Astrocyte (in vitro differentiated cells and primary cell): ENCODE measurements at regions not wholly inside any gene's neighbourhood (a gene's known extent, or its start where the extent isn't known, plus 50 kb on each side); places are given as distances from the start of the nearest gene placed in this dataset.

Experiments used
- DNase-seq: peaks from one replicate; pipeline ENCODE4 v3.0.0-alpha.2; 2010; ENCODE audit warnings: low read depth
- FAIRE-seq: peaks from 2 replicates; lab custom pipeline; 2011; peaks lifted over from hg19 to GRCh38; lab: Jason Lieb, UNC
- H2AFZ ChIP-seq: 2 replicates; pipeline ENCODE4 v1.6.0; 2012; ENCODE audit warnings: low read depth, low read length, inconsistent platforms
- H3K27ac ChIP-seq: 2 replicates; pipeline ENCODE4 v1.5.1; 2011; ENCODE audit warnings: low read depth, low read length, inconsistent platforms
- H3K27me3 ChIP-seq: 2 replicates; pipeline ENCODE4 v1.6.0; 2011; ENCODE audit warnings: low read length, inconsistent platforms; ENCODE audit not compliant: insufficient read depth
- H3K36me3 ChIP-seq: 2 replicates; pipeline ENCODE4 v1.5.1; 2011; ENCODE audit warnings: low read length, inconsistent platforms; ENCODE audit not compliant: insufficient read depth
- H3K4me1 ChIP-seq: 2 replicates; pipeline ENCODE4 v1.5.1; 2011; ENCODE audit warnings: low read length, inconsistent platforms; ENCODE audit not compliant: insufficient read depth
- H3K4me2 ChIP-seq: 2 replicates; pipeline ENCODE4 v1.6.0; 2012; ENCODE audit warnings: low read length, inconsistent platforms
- H3K4me3 ChIP-seq: 2 replicates; pipeline ENCODE4 v1.5.1; 2011; ENCODE audit warnings: low read depth, mild to moderate bottlenecking, low read length, inconsistent platforms; ENCODE audit not compliant: insufficient read depth
- H3K79me2 ChIP-seq: 2 replicates; pipeline ENCODE4 v1.6.0; 2012; ENCODE audit warnings: mild to moderate bottlenecking, low read length, inconsistent platforms; ENCODE audit not compliant: insufficient read depth
- H3K9ac ChIP-seq: 2 replicates; pipeline ENCODE4 v1.6.0; 2012; ENCODE audit warnings: mild to moderate bottlenecking, low read length, inconsistent platforms
- H3K9me3 ChIP-seq: 2 replicates; pipeline ENCODE4 v1.5.1; 2012; ENCODE audit warnings: low read depth, mild to moderate bottlenecking, low read length, inconsistent platforms; ENCODE audit not compliant: insufficient read depth
- H4K20me1 ChIP-seq: 2 replicates; pipeline ENCODE4 v1.6.0; 2012; ENCODE audit warnings: low read length, inconsistent platforms; ENCODE audit not compliant: insufficient read depth
- H3K27ac Mint-ChIP-seq: one replicate; pipeline ENCODE4 v1.8.0; 2021; ENCODE audit warnings: mild to moderate bottlenecking, mixed read lengths; ENCODE audit not compliant: unreplicated experiment
- H3K27me3 Mint-ChIP-seq: one replicate; pipeline ENCODE4 v1.8.0; 2021; ENCODE audit warnings: low read depth, mixed read lengths; ENCODE audit not compliant: unreplicated experiment
- H3K36me3 Mint-ChIP-seq: one replicate; pipeline ENCODE4 v1.8.0; 2021; ENCODE audit warnings: low read depth, mixed read lengths; ENCODE audit not compliant: unreplicated experiment
- H3K4me1 Mint-ChIP-seq: one replicate; pipeline ENCODE4 v1.8.0; 2021; ENCODE audit warnings: low read depth, mixed read lengths; ENCODE audit not compliant: unreplicated experiment
- H3K4me3 Mint-ChIP-seq: one replicate; pipeline ENCODE4 v1.8.0; 2021; ENCODE audit warnings: mild to moderate bottlenecking, moderate library complexity, mixed read lengths; ENCODE audit not compliant: unreplicated experiment
- H3K9me3 Mint-ChIP-seq: one replicate; pipeline ENCODE4 v1.8.0; 2021; ENCODE audit warnings: mild to moderate bottlenecking, mixed read lengths; ENCODE audit not compliant: unreplicated experiment
- EZH2 ChIP-seq: IDR thresholded peaks from 2 replicates; pipeline ENCODE4 v1.6.1; 2012; ENCODE audit warnings: mild to moderate bottlenecking, low read length, inconsistent platforms; ENCODE audit not compliant: insufficient read depth
- TF ChIP-seq, protein P1 (sequence below): IDR thresholded peaks from 2 replicates; pipeline ENCODE4 v1.5.1; 2011; ENCODE audit warnings: low read depth, mild to moderate bottlenecking, inconsistent platforms, low read length, moderate library complexity; ENCODE audit not compliant: insufficient read depth

DNA sequence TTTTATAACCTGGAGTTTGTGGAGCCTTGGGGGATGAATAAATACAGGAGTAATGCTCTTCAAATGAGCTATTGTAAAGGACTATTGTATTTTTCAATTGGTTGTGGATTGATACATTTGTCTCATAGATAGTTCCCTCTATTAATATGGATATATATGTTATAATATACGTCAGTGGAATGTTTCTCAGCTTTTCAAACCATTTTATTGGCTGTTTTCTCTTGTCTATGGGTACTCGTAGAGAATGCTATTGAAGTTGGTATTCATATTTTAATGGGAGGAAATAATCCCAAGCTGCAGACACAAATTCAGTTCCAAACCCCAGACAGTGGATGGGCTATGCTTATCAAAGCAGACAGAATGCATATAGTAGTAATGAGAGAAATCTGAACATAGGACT lies 181.8 kb upstream of the DAB2 start:
- no peak overlapping the region for H3K27ac Mint-ChIP-seq
- no peaks in the 10 kb centered on the region for H3K4me1 Mint-ChIP-seq
- no peak overlapping the region for H2AFZ ChIP-seq
- H3K36me3 ChIP-seq: no peaks in the 10 kb centered on the region
- no peaks in the 10 kb centered on the region for H3K36me3 Mint-ChIP-seq
- H3K9me3 Mint-ChIP-seq: no peaks in the 10 kb centered on the region
- no peak overlapping the region for H3K4me3 ChIP-seq
- H4K20me1 ChIP-seq: no peaks in the 10 kb centered on the region
- no peaks in the 10 kb centered on the region for H3K9me3 ChIP-seq
- H3K4me3 Mint-ChIP-seq: no peak overlapping the region
- H3K27me3 ChIP-seq: no peaks in the 10 kb centered on the region
- no peak for TF ChIP-seq EZH2
- TF ChIP-seq, protein P1, sequence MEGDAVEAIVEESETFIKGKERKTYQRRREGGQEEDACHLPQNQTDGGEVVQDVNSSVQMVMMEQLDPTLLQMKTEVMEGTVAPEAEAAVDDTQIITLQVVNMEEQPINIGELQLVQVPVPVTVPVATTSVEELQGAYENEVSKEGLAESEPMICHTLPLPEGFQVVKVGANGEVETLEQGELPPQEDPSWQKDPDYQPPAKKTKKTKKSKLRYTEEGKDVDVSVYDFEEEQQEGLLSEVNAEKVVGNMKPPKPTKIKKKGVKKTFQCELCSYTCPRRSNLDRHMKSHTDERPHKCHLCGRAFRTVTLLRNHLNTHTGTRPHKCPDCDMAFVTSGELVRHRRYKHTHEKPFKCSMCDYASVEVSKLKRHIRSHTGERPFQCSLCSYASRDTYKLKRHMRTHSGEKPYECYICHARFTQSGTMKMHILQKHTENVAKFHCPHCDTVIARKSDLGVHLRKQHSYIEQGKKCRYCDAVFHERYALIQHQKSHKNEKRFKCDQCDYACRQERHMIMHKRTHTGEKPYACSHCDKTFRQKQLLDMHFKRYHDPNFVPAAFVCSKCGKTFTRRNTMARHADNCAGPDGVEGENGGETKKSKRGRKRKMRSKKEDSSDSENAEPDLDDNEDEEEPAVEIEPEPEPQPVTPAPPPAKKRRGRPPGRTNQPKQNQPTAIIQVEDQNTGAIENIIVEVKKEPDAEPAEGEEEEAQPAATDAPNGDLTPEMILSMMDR: no peak
- FAIRE-seq (no peak), DNase-seq (no peak)
- H3K4me2 ChIP-seq: no peak overlapping the region
- H3K79me2 ChIP-seq: no peaks in the 10 kb centered on the region
- no peaks in the 10 kb centered on the region for H3K4me1 ChIP-seq
- H3K27ac ChIP-seq: no peak overlapping the region
- H3K27me3 Mint-ChIP-seq: no peaks in the 10 kb centered on the region
- no peak overlapping the region for H3K9ac ChIP-seq

DNA sequence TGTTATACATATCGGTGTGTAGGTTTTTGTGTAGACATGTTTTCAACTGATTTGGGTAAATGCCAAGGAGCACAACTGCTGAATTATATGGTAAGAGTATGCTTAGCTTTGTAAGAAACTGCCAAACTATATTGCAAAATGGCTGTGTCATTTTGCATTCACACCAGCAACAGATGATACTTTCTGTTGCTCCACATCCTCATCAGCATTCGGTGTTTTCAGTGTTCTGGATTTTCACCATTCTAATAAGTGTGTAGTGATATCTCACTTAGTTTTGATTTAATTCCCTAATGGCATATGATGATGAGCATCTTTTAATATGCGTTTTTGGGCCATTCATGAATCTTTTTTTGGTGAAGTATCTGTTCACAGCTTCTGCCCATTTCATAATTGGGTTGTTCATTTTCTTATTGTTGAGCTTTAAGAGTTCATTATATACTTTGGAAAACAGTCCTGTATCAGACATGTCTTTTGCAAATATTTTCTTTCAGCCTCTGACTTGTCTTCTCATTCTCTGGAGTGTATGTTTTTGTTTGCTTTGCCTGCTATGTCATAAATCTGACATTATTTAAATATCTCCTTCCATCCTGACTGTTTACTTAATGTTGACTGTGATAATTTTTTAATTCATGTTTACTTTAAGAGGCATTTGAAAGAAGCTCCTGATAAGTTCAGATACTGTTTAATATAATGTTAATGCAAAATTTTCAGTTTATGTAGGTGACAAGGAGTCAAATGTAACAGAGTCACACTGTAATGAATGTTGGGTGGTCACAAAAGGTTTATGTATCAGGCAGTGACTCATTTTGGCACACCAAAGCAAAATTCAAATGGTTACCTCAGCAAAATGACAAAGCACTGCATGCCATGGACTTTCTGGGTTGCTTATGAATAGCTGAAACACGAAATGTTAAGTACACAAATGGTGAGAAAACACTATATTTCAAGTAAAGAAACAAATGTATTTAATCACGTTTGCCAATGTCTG lies 181.1 kb upstream of the DAB2 start:
- Histone ChIP-seq H3K27ac (no peak overlapping the region), H3K4me1 (no peaks in the 10 kb centered on the region), H2AFZ (no peak overlapping the region), H3K27me3 (no peaks in the 10 kb centered on the region), H3K79me2 (no peaks in the 10 kb centered on the region), H3K4me3 (no peak overlapping the region), H3K9ac (no peak overlapping the region), H3K4me2 (no peak overlapping the region), H3K36me3 (no peaks in the 10 kb centered on the region), H3K9me3 (no peaks in the 10 kb centered on the region), H4K20me1 (no peaks in the 10 kb centered on the region)
- Mint-ChIP-seq H3K27ac (no peak overlapping the region), H3K36me3 (no peaks in the 10 kb centered on the region), H3K4me3 (no peak overlapping the region), H3K4me1 (no peaks in the 10 kb centered on the region), H3K9me3 (no peaks in the 10 kb centered on the region), H3K27me3 (no peaks in the 10 kb centered on the region)
- FAIRE-seq: no peak
- DNase-seq: peak; percentile 24
- TF ChIP-seq EZH2: no peak
- TF ChIP-seq, protein P1: no peak

- Histone ChIP-seq H3K27me3 (no peaks in the 10 kb centered on the region), H3K27ac (no peak overlapping the region), H4K20me1 (no peaks in the 10 kb centered on the region), H2AFZ (no peak overlapping the region), H3K4me1 (no peaks in the 10 kb centered on the region), H3K79me2 (no peaks in the 10 kb centered on the region), H3K9me3 (no peaks in the 10 kb centered on the region), H3K36me3 (no peaks in the 10 kb centered on the region), H3K9ac (no peak overlapping the region), H3K4me2 (no peak overlapping the region), H3K4me3 (no peak overlapping the region)
- TF ChIP-seq EZH2: no peak
- no peaks in the 10 kb centered on the region for H3K9me3 Mint-ChIP-seq
- H3K36me3 Mint-ChIP-seq: no peaks in the 10 kb centered on the region
- H3K27me3 Mint-ChIP-seq: no peaks in the 10 kb centered on the region
- FAIRE-seq (no peak), DNase-seq (no peak)
- no peak overlapping the region for H3K4me3 Mint-ChIP-seq
- no peak overlapping the region for H3K27ac Mint-ChIP-seq
- no peaks in the 10 kb centered on the region for H3K4me1 Mint-ChIP-seq
Observed at GRCh38 chr5:39605145-39605544, 180.4 kb upstream of the DAB2 start.
